Breast epithelium (tissue), 3 donors: ENCODE measurements at regions not wholly inside any gene's neighbourhood (a gene's known extent, or its start where the extent isn't known, plus 50 kb on each side); places are given as distances from the start of the nearest gene placed in this dataset.

Source experiments
- CTCF ChIP-seq, 3 donors: fragments of 450-650 bp; IDR thresholded peaks; one replicate each; pipeline ENCODE4 v1.5.1; 2016 to 2017; ENCODE audit warnings: antibody characterized with exemption in 3 of 3, mild to moderate bottlenecking in 3 of 3, moderate library complexity in 3 of 3
- POLR2A ChIP-seq: fragments of 450-650 bp; IDR thresholded peaks from one replicate; pipeline ENCODE4 v1.6.1; 2016; ENCODE audit warnings: antibody characterized with exemption, mild to moderate bottlenecking, moderate library complexity

GRCh38 chr6:9399916-9400315 is 964.6 kb upstream of the SLC35B3 start:
- TF ChIP-seq CTCF (IDR thresholded peaks at IDR 0.05) (no peak), POLR2A (no peak)
